ENCODE measurements at regions not wholly inside any gene's neighbourhood (a gene's known extent, or its start where the extent isn't known, plus 50 kb on each side); places are given as distances from the start of the nearest gene placed in this dataset.
"Not testable (repeated sequence)": the region's sequence is repeated elsewhere in the genome, so short reads cannot be mapped to it uniquely, and the experiment has no call there.

DNA sequence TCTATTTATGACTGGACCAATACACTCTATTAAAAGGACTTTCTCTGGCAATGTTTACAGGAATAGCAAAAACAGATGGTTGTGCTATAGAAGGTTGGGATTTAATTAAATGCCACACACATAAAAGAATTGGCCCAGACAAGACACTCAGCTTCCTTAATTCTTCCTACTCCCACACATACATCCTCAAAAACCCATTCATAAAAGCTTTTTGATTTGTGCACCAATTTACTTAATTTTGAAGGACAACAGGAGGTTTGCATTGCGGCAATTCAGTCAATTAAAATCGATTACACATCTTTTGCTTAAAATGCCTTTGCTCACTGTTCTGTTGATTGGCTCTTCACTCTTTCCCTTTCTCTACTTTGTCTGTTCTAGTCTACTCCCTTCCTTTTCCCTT is 317.1 kb downstream of the CBLL2 start:
- Histone ChIP-seq H3K4me1 (replicated peaks) (no peaks in the 10 kb centered on the region), H3K27ac (no peak overlapping the region), H3K4me3 (no peak overlapping the region), H3K9me3 (no peaks in the 10 kb centered on the region), H3K36me3 (no peaks in the 10 kb centered on the region), H3K27me3 (replicated peaks; ENCODE audit: insufficient read depth) (no peaks in the 10 kb centered on the region)
- no peak for DNase-seq (ENCODE audit: low spot score)
- intact Hi-C loops (cut with DNase I), result no loop called here
- WGBS, result 73% methylated on average over 2 of the region's 2 CpGs
- no peak for TF ChIP-seq POLR2A (IDR thresholded peaks at IDR 0.05)
- TF ChIP-seq POLR2AphosphoS5 (IDR thresholded peaks at IDR 0.05), result no peak
- TF ChIP-seq, protein P1, sequence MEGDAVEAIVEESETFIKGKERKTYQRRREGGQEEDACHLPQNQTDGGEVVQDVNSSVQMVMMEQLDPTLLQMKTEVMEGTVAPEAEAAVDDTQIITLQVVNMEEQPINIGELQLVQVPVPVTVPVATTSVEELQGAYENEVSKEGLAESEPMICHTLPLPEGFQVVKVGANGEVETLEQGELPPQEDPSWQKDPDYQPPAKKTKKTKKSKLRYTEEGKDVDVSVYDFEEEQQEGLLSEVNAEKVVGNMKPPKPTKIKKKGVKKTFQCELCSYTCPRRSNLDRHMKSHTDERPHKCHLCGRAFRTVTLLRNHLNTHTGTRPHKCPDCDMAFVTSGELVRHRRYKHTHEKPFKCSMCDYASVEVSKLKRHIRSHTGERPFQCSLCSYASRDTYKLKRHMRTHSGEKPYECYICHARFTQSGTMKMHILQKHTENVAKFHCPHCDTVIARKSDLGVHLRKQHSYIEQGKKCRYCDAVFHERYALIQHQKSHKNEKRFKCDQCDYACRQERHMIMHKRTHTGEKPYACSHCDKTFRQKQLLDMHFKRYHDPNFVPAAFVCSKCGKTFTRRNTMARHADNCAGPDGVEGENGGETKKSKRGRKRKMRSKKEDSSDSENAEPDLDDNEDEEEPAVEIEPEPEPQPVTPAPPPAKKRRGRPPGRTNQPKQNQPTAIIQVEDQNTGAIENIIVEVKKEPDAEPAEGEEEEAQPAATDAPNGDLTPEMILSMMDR (IDR thresholded peaks at IDR 0.05), result no peak

DNA sequence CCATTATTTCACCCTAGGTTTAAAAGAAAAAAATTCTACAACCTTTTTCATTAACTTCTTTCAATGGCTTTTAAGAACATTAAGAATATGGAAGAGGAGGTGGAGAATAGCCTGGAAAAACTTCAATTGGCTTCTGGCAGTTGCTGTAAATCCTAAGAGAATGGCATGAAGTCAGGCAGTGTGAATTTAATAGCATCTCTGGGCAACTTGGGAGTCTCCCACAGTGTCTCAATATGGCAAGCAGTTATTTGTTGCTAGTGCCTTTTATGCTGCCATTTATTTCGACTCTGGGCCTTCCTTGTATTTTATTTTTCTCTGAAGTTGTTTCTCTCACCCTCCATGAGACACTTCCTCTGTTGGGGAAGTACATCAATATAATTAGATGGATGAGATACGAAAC is 322.1 kb downstream of the CBLL2 start:
- Histone ChIP-seq H3K4me3 (no peak overlapping the region), H3K27me3 (replicated peaks; ENCODE audit: insufficient read depth) (no peaks in the 10 kb centered on the region), H3K27ac (no peak overlapping the region), H3K4me1 (replicated peaks) (no peaks in the 10 kb centered on the region), H3K36me3 (no peaks in the 10 kb centered on the region), H3K9me3 (no peaks in the 10 kb centered on the region)
- 76% methylated on average over 2 of the region's 2 CpGs for WGBS
- no peak for DNase-seq (ENCODE audit: low spot score)
- no peak for TF ChIP-seq POLR2AphosphoS5 (IDR thresholded peaks at IDR 0.05)
- TF ChIP-seq, protein P1 (IDR thresholded peaks at IDR 0.05), result no peak
- TF ChIP-seq POLR2A (IDR thresholded peaks at IDR 0.05), result no peak
- intact Hi-C loops (cut with DNase I), result no loop called here

DNA sequence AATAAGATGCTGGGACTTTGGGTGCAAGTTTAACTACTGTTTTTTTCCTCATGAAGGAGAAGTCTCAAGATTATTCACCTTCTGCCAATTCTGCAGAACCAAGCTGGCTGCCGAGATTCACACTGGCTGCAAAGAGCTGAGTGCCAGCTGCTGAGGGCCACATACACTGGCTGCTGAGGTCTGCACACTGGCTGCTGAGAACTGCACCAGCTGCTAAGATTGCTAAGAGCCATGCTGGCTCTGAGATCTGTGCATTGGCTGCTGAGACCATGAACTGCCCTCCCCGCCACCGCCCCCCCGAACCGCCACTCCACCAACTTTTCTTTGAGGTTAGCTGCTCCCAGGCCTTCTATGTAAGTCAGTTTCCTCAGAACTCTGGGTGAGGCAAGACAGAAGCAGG is 330.3 kb downstream of the CBLL2 start:
- H3K27ac ChIP-seq, result no peak overlapping the region
- 96% methylated on average over 4 of the region's 5 CpGs for WGBS
- no peaks in the 10 kb centered on the region for H3K9me3 ChIP-seq
- intact Hi-C loops (cut with DNase I), result no loop called here
- no peaks in the 10 kb centered on the region for H3K4me1 ChIP-seq (replicated peaks)
- no peak for DNase-seq (ENCODE audit: low spot score)
- H3K36me3 ChIP-seq, result no peaks in the 10 kb centered on the region
- no peak overlapping the region for H3K4me3 ChIP-seq
- no peaks in the 10 kb centered on the region for H3K27me3 ChIP-seq (replicated peaks; ENCODE audit: insufficient read depth)
- no peak for TF ChIP-seq POLR2A (IDR thresholded peaks at IDR 0.05)
- TF ChIP-seq POLR2AphosphoS5 (IDR thresholded peaks at IDR 0.05), result no peak
- TF ChIP-seq, protein P1 (IDR thresholded peaks at IDR 0.05), result no peak

DNA sequence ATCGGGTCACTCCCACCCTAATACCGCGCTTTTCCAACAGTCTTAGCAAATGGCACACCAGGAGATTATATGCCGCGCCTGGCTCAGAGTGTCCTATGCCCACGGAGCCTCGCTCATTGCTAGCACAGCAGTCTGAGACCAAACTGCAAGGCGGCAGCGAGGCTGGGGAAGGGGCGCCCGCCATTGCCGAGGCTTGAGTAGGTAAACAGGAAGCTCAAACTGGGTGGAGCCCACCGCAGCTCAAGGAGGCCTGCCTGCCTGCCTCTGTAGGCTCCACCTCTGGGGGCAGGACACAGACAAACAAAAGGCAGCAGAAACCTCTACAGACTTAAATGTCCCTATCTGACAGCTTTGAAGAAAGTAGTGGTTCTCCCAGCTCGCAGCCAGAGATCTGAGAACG is 336.7 kb downstream of the CBLL2 start:
- 90% methylated on average over 13 of the region's 15 CpGs for WGBS
- DNase-seq (ENCODE audit: low spot score); H3K4me3 ChIP-seq; H3K27me3 ChIP-seq (replicated peaks; ENCODE audit: insufficient read depth); intact Hi-C loops (cut with DNase I); H3K9me3 ChIP-seq; H3K27ac ChIP-seq; H3K4me1 ChIP-seq (replicated peaks); H3K36me3 ChIP-seq: not testable (repeated sequence)

DNA sequence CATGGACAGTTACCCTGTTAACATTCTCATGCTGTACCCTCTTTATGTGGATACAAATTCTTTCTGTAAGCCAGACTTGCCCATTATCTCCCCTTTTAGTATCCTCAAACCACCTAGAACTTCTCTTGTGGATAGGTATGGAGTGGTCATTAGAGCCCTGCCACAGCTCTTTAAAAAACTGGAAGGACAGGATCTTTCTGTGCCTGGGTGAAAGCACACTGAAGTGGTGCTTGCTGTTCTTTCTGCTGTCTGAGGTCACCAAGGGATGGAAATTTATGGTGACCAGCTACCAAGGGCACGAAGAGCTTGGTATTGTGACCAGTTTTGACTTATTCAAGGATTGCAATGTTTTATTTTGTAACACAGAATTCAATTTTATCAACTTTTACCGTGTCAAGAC is 344.2 kb downstream of the CBLL2 start:
- Histone ChIP-seq H3K9me3 (no peaks in the 10 kb centered on the region), H3K27ac (no peak overlapping the region), H3K4me3 (no peak overlapping the region), H3K36me3 (no peaks in the 10 kb centered on the region), H3K27me3 (replicated peaks; ENCODE audit: insufficient read depth) (no peaks in the 10 kb centered on the region), H3K4me1 (replicated peaks) (no peaks in the 10 kb centered on the region)
- no peak for DNase-seq (ENCODE audit: low spot score)
- intact Hi-C loops (cut with DNase I), result no loop called here
- 71% methylated on average over 2 of the region's 2 CpGs for WGBS
- TF ChIP-seq POLR2A (IDR thresholded peaks at IDR 0.05), result no peak
- TF ChIP-seq POLR2AphosphoS5 (IDR thresholded peaks at IDR 0.05), result no peak
- TF ChIP-seq, protein P1 (IDR thresholded peaks at IDR 0.05), result no peak

Measured in prostate gland (tissue), 2 donors.